CD14-positive monocyte (primary cell): ENCODE measurements at regions not wholly inside any gene's neighbourhood (a gene's known extent, or its start where the extent isn't known, plus 50 kb on each side); places are given as distances from the start of the nearest gene placed in this dataset.

Experiments
- DNase-seq, 3 donors: peaks; one replicate each; pipeline ENCODE4 v3.0.0-alpha.2; 2011 to 2022
- H2AFZ ChIP-seq: 2 replicates; pipeline ENCODE4 v1.6.0; 2012; ENCODE audit warnings: mild to moderate bottlenecking, low read depth, low read length, inconsistent platforms; ENCODE audit not compliant: insufficient read depth, poor library complexity, severe bottlenecking
- H3K27ac ChIP-seq, 2 donors: 1 replicate in 1 of 2; 2 replicates in 1 of 2; pipeline ENCODE4 v1.5.1; 2012 to 2013; ENCODE audit warnings: low read length in 2 of 2, control low read depth in 1 of 2, inconsistent platforms in 1 of 2, low read depth in 1 of 2, mild to moderate bottlenecking in 1 of 2
- H3K27me3 ChIP-seq, 2 donors: one replicate each; pipeline versions ENCODE4 v1.6.0 to v1.6.1; 2011 to 2013; ENCODE audit warnings: low read length in 2 of 2; ENCODE audit not compliant: control insufficient read depth in 2 of 2, insufficient read depth in 2 of 2
- H3K36me3 ChIP-seq, 2 donors: replicated peaks in 1 of 2; 1 replicate in 1 of 2; 2 replicates in 1 of 2; pipeline versions ENCODE4 v1.5.1 to v1.6.1; 2012 to 2013; ENCODE audit warnings: low read length in 2 of 2, control low read depth in 1 of 2, inconsistent platforms in 1 of 2, mild to moderate bottlenecking in 1 of 2; ENCODE audit not compliant: insufficient read depth in 2 of 2, control insufficient read depth in 1 of 2
- H3K4me1 ChIP-seq, 2 donors: 1 replicate in 1 of 2; 2 replicates in 1 of 2; pipeline versions ENCODE4 v1.5.1 to v1.6.1; 2012 to 2013; ENCODE audit warnings: low read length in 2 of 2, control low read depth in 1 of 2, inconsistent platforms in 1 of 2, mild to moderate bottlenecking in 1 of 2, moderate library complexity in 1 of 2; ENCODE audit not compliant: insufficient read depth in 2 of 2, control insufficient read depth in 1 of 2
- H3K4me2 ChIP-seq: replicated peaks from 2 replicates; pipeline ENCODE3; 2012; ENCODE audit warnings: low read length, moderate library complexity, mild to moderate bottlenecking; ENCODE audit not compliant: poor library complexity, severe bottlenecking; ENCODE audit errors: extremely low read depth
- H3K4me3 ChIP-seq, 3 experiments: fragments of 200-600 bp in 1 of 3; sonication (generic) in 1 of 3; replicated peaks in 1 of 3; 1 replicate in 2 of 3; 2 replicates in 1 of 3; pipeline ENCODE4 v1.5.1; 2011 to 2013; ENCODE audit warnings: low read length in 3 of 3, mild to moderate bottlenecking in 3 of 3, control low read depth in 2 of 3, low read depth in 2 of 3, inconsistent platforms in 1 of 3, moderate library complexity in 1 of 3
- H3K79me2 ChIP-seq: 2 replicates; pipeline ENCODE4 v1.6.0; 2012; ENCODE audit warnings: mild to moderate bottlenecking, control low read depth, inconsistent platforms, low read length, moderate library complexity; ENCODE audit not compliant: insufficient read depth
- H3K9ac ChIP-seq: 2 replicates; pipeline ENCODE4 v1.6.0; 2017; ENCODE audit warnings: low read length, mild to moderate bottlenecking; ENCODE audit not compliant: insufficient read depth, poor library complexity, severe bottlenecking
- H3K9me3 ChIP-seq, 2 donors: replicated peaks in 1 of 2; 1 replicate in 1 of 2; 2 replicates in 1 of 2; pipeline versions ENCODE4 v1.5.1 to v1.6.1; 2012 to 2013; ENCODE audit warnings: low read length in 2 of 2, control low read depth in 1 of 2; ENCODE audit not compliant: control insufficient read depth in 1 of 2, insufficient read depth in 1 of 2
- H4K20me1 ChIP-seq: 2 replicates; pipeline ENCODE4 v1.6.0; 2012; ENCODE audit warnings: mild to moderate bottlenecking, low read length, control low read depth, moderate library complexity; ENCODE audit not compliant: insufficient read depth
- H3K27ac Mint-ChIP-seq, 7 donors: one replicate each; pipeline ENCODE4 v1.8.0; 2020; ENCODE audit warnings: mild to moderate bottlenecking in 7 of 7, mixed read lengths in 7 of 7, moderate library complexity in 6 of 7, inconsistent platforms in 2 of 7
- H3K27me3 Mint-ChIP-seq, 3 donors: one replicate each; pipeline ENCODE4 v1.8.0; 2021 to 2022; ENCODE audit warnings: low read depth in 3 of 3, mild to moderate bottlenecking in 3 of 3, mixed read lengths in 3 of 3, moderate library complexity in 3 of 3, inconsistent platforms in 1 of 3
- H3K36me3 Mint-ChIP-seq, 2 donors: one replicate each; pipeline ENCODE4 v1.8.0; 2020; ENCODE audit warnings: mixed read lengths in 2 of 2, inconsistent platforms in 1 of 2, mild to moderate bottlenecking in 1 of 2
- H3K4me1 Mint-ChIP-seq: one replicate; pipeline ENCODE4 v1.8.0; 2020; ENCODE audit warnings: mild to moderate bottlenecking, mixed read lengths
- H3K4me3 Mint-ChIP-seq, 2 donors: one replicate each; pipeline ENCODE4 v1.8.0; 2020; ENCODE audit warnings: mild to moderate bottlenecking in 2 of 2, mixed read lengths in 2 of 2, moderate library complexity in 1 of 2
- H3K9me3 Mint-ChIP-seq, 7 donors: one replicate each; pipeline ENCODE4 v1.8.0; 2020 to 2022; ENCODE audit warnings: mixed read lengths in 7 of 7, mild to moderate bottlenecking in 6 of 7, moderate library complexity in 6 of 7, inconsistent platforms in 2 of 7
- CTCF ChIP-seq: fragments of 200-600 bp; IDR thresholded peaks from one replicate; pipeline ENCODE4 v1.8.0; 2022; ENCODE audit warnings: antibody characterized with exemption, mild to moderate bottlenecking
- WGBS: methylation state at CpG from one replicate; pipeline ENCODE4 v1.1.5; 2013; ENCODE audit warnings: missing lambda C conversion rate; ENCODE audit not compliant: insufficient coverage; 5-methylcytosine and 5-hydroxymethylcytosine counted together
- intact Hi-C, 2 donors: fragments of 100-400 bp; cut with micrococcal nuclease; formaldehyde crosslinking; loops; one replicate each; pipeline versions ENCODE4 v1.15.0 to v1.15.1; 2023

GRCh38 chr4:60589425-60589824 is 610.7 kb upstream of the ADGRL3 start:
- DNase-seq, result no peak
- Histone ChIP-seq H3K36me3 (no peaks in the 10 kb centered on the region), H3K4me1 (no peaks in the 10 kb centered on the region), H3K27me3 (no peaks in the 10 kb centered on the region), H3K4me2 (no peak overlapping the region), H3K79me2 (no peaks in the 10 kb centered on the region), H3K9me3 (no peaks in the 10 kb centered on the region), H3K27ac (no peak overlapping the region), H4K20me1 (no peaks in the 10 kb centered on the region), H3K4me3 (no peak overlapping the region), H2AFZ (no peak overlapping the region), H3K9ac (no peak overlapping the region)
- Mint-ChIP-seq H3K27me3 (no peaks in the 10 kb centered on the region), H3K36me3 (no peaks in the 10 kb centered on the region), H3K9me3 (peaks cover 0 to 7% (median 2%) of the 10 kb centered on the region in 7 donors), H3K4me1 (no peaks in the 10 kb centered on the region), H3K27ac (no peak overlapping the region), H3K4me3 (no peak overlapping the region)
- TF ChIP-seq CTCF, result no peak
- intact Hi-C loops, result no loop called here
- WGBS, result 88% methylated on average over 2 of the region's 5 CpGs

GRCh38 chr4:60590116-60590515 is 610.0 kb upstream of the ADGRL3 start:
- Histone ChIP-seq H3K4me2 (no peak overlapping the region), H3K79me2 (no peaks in the 10 kb centered on the region), H2AFZ (no peak overlapping the region), H3K4me3 (no peak overlapping the region), H3K9ac (no peak overlapping the region), H3K27ac (no peak overlapping the region), H3K36me3 (no peaks in the 10 kb centered on the region), H3K27me3 (no peaks in the 10 kb centered on the region), H3K4me1 (no peaks in the 10 kb centered on the region), H3K9me3 (no peaks in the 10 kb centered on the region), H4K20me1 (no peaks in the 10 kb centered on the region)
- TF ChIP-seq CTCF, result no peak
- no peaks in the 10 kb centered on the region for H3K4me1 Mint-ChIP-seq
- no peaks in the 10 kb centered on the region for H3K27me3 Mint-ChIP-seq
- no peak overlapping the region for H3K27ac Mint-ChIP-seq
- H3K9me3 Mint-ChIP-seq, result peaks cover 0 to 7% (median 2%) of the 10 kb centered on the region in 7 donors
- H3K36me3 Mint-ChIP-seq, result no peaks in the 10 kb centered on the region
- DNase-seq, result no peak
- intact Hi-C loops, result no loop called here
- no peak overlapping the region for H3K4me3 Mint-ChIP-seq
